GM21576 (cell line): ENCODE measurements at regions not wholly inside any gene's neighbourhood (a gene's known extent, or its start where the extent isn't known, plus 50 kb on each side); places are given as distances from the start of the nearest gene placed in this dataset.
"Not testable (repeated sequence)": the region's sequence is repeated elsewhere in the genome, so short reads cannot be mapped to it uniquely, and the experiment has no call there.

ENCODE experiments used
- ATAC-seq: cut with Tn5 transposase; IDR thresholded peaks from one replicate; pipeline ENCODE4 v1.9.1; 2021; ENCODE audit warnings: mild to moderate bottlenecking, moderate library complexity; ENCODE audit not compliant: unreplicated experiment

- ATAC-seq = no peak
Observed at GRCh38 chr12:126390969-126391566, 1325.8 kb downstream of the AACS start.

GRCh38 chr12:126396536-126396935, 1331.3 kb downstream of the AACS start:
- ATAC-seq = no peak

- no peak for ATAC-seq
Observed at GRCh38 chr12:126397071-126397581, 1331.9 kb downstream of the AACS start.

- no peak for ATAC-seq
Observed at GRCh38 chr12:126397660-126398059, 1332.4 kb downstream of the AACS start.

- ATAC-seq = no peak
Observed at GRCh38 chr12:126400831-126401230, 1335.6 kb downstream of the AACS start.

- ATAC-seq = no peak
Observed at GRCh38 chr12:126404293-126404881, 1339.2 kb downstream of the AACS start.

- no peak for ATAC-seq
Observed at GRCh38 chr12:126418400-126418799, 1353.2 kb downstream of the AACS start.

- no peak for ATAC-seq
Observed at GRCh38 chr12:126419131-126419530, 1353.9 kb downstream of the AACS start.

GRCh38 chr12:126424696-126425095, 1359.5 kb downstream of the AACS start:
- no peak for ATAC-seq

- no peak for ATAC-seq
Observed at GRCh38 chr12:126425264-126425663, 1360.0 kb downstream of the AACS start.

GRCh38 chr12:126428769-126429168, 1363.5 kb downstream of the AACS start:
- ATAC-seq = no peak

GRCh38 chr12:126430921-126431320, 1365.7 kb downstream of the AACS start:
- ATAC-seq = no peak

GRCh38 chr12:126431767-126432166, 1366.5 kb downstream of the AACS start:
- ATAC-seq = no peak

- no peak for ATAC-seq
Observed at GRCh38 chr12:126432780-126433179, 1367.5 kb downstream of the AACS start.

- ATAC-seq = no peak
Observed at GRCh38 chr12:126434412-126434985, 1369.3 kb downstream of the AACS start.

GRCh38 chr12:126436041-126436440, 1370.8 kb downstream of the AACS start:
- ATAC-seq = no peak

- ATAC-seq = no peak
Observed at GRCh38 chr12:126437934-126438333, 1372.7 kb downstream of the AACS start.

- no peak for ATAC-seq
Observed at GRCh38 chr12:126443977-126444376, 1378.7 kb downstream of the AACS start.

- ATAC-seq = no peak
Observed at GRCh38 chr12:126447346-126447745, 1382.1 kb downstream of the AACS start.

- no peak for ATAC-seq
Observed at GRCh38 chr12:126451809-126452208, 1386.6 kb downstream of the AACS start.

- ATAC-seq = not testable (repeated sequence)
Observed at GRCh38 chr12:126452686-126453085, 1387.5 kb downstream of the AACS start.

GRCh38 chr12:126454581-126454980, 1389.3 kb downstream of the AACS start:
- ATAC-seq = no peak
